ENCODE measurements at regions not wholly inside any gene's neighbourhood (a gene's known extent, or its start where the extent isn't known, plus 50 kb on each side); places are given as distances from the start of the nearest gene placed in this dataset.

DNA sequence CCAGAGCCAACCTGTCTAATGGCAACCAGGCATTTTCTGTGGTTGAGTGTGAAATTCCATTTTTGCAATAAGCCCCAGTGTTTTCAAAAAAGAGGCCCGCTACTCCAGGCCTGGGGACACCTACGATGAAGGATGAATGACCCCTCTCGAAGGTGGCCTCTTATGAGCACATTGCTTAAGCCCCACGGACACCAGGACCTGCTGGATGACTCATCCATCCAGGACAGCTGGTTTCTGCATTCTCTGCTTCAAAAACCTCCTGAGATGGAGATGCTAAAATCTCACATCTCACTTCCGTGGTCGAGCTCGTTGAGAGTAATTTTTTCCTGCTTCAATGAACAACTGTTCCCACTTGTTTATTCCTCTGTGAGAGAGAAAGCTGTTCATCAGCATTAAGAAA, 150.2 kb upstream of the FZD8 start:
- DNase-seq (ENCODE audit: low read depth in 1 of 2, low spot score in 2 of 2): no peak
- H4K8ac ChIP-seq (ENCODE audit: extremely low read depth, insufficient read depth, low read length): no peak overlapping the region
- H3K27me3 ChIP-seq (replicated peaks in 1 of 4; ENCODE audit: control insufficient read depth in 3 of 4, extremely low read depth in 1 of 4, insufficient read depth in 3 of 4, low read length in 3 of 4): no peaks in the 10 kb centered on the region
- H3K4me2 ChIP-seq (ENCODE audit: insufficient read depth in 1 of 2, low read depth in 2 of 2, low read length in 2 of 2): no peak overlapping the region
- no peak overlapping the region for H3K56ac ChIP-seq (replicated peaks; ENCODE audit: insufficient read length, low read depth, low read length)
- H3K4me1 ChIP-seq (replicated peaks in 1 of 4; ENCODE audit: control insufficient read depth in 3 of 4, insufficient read depth in 4 of 4, low read length in 3 of 4): no peaks in the 10 kb centered on the region
- 92% methylated on average over 7 of the region's 7 CpGs; no CpG with 5 or more reads in 1 of the 2 experiments for WGBS, 2 experiments (ENCODE audit: extremely low coverage in 1 of 2, insufficient coverage in 1 of 2, insufficient read length in 1 of 2, insufficient replicate concordance in 2 of 2, low coverage in 1 of 2, low lambda C conversion rate in 2 of 2, missing lambda C conversion rate in 1 of 2)
- CTCF ChIA-PET (ENCODE audit: partially characterized antibody): interaction anchor here (0.5 to 0.6 kb wide), 2 partner anchors 14 to 43 kb away, joined by 3 to 5 read pairs; no protein-coding TSS in a partner anchor
- H2AK5ac ChIP-seq (ENCODE audit: low read depth, low read length): no peak overlapping the region
- H4K20me1 ChIP-seq (replicated peaks in 1 of 2; ENCODE audit: control insufficient read depth in 1 of 2, insufficient read depth in 2 of 2, low read length in 2 of 2): no peaks in the 10 kb centered on the region
- H3K9me3 ChIP-seq (ENCODE audit: insufficient read depth in 2 of 2, low read depth in 1 of 2, low read length in 1 of 2): peaks cover 0 to 6% of the 10 kb centered on the region in 2 experiments; a peak in 2 of 4 replicates
- no peak overlapping the region for H3K27ac ChIP-seq (ENCODE audit: low read depth, low read length)
- H4K91ac ChIP-seq (replicated peaks; ENCODE audit: insufficient read length, low read length): no peak overlapping the region
- no peak overlapping the region for H3K4me3 ChIP-seq (ENCODE audit: extremely low read depth in 1 of 4, insufficient read depth in 2 of 4, low read depth in 3 of 4, low read length in 4 of 4)
- H3K23ac ChIP-seq (ENCODE audit: insufficient read length): no peak overlapping the region
- H2BK12ac ChIP-seq (ENCODE audit: low read depth, low read length): no peak overlapping the region
- no peaks in the 10 kb centered on the region; a peak in 1 of 8 replicates for H3K36me3 ChIP-seq (ENCODE audit: control insufficient read depth in 2 of 4, insufficient read depth in 4 of 4, low read length in 3 of 4)
- H4K5ac ChIP-seq (ENCODE audit: insufficient read length, low read depth, low read length): no peak overlapping the region
- no peak overlapping the region for H2BK120ac ChIP-seq (replicated peaks; ENCODE audit: low read depth, low read length)
- no peaks in the 10 kb centered on the region for H3K79me2 ChIP-seq (ENCODE audit: control insufficient read depth in 1 of 2, insufficient read depth in 2 of 2, low read length in 2 of 2)
- H3K18ac ChIP-seq (ENCODE audit: extremely low read depth, low read length): no peak overlapping the region
- no peak overlapping the region for H3K4ac ChIP-seq (replicated peaks; ENCODE audit: insufficient read length, low read depth, low read length)
- no peak overlapping the region for H2BK20ac ChIP-seq (ENCODE audit: low read length)
- H3K14ac ChIP-seq (ENCODE audit: insufficient read length): no peak overlapping the region
- no peak overlapping the region for H3K9ac ChIP-seq (replicated peaks in 1 of 4; ENCODE audit: extremely low read depth in 1 of 4, low read depth in 3 of 4, low read length in 3 of 4)
- H2BK15ac ChIP-seq (ENCODE audit: low read length): no peak overlapping the region
- no peaks in the 10 kb centered on the region for H3K23me2 ChIP-seq (ENCODE audit: low read depth, low read length)
- no peaks in the 10 kb centered on the region for H3K79me1 ChIP-seq (ENCODE audit: low read depth, low read length)
- no peak for FAIRE-seq
- POLR2A ChIA-PET (ENCODE audit: partially characterized antibody): interaction anchor here (0.6 kb wide), 1 partner anchor 36 kb away, joined by 4 read pairs; no protein-coding TSS in a partner anchor
- H2BK5ac ChIP-seq (ENCODE audit: low read depth, low read length): no peak overlapping the region
- no peak overlapping the region for H2AFZ ChIP-seq (ENCODE audit: low read length)
- TF ChIP-seq TBP (IDR thresholded peaks at IDR 0.05; ENCODE audit: low read depth, low read length) (no peak), TCF12 (IDR thresholded peaks at IDR 0.05; ENCODE audit: low read depth, low read length) (no peak)
